ENCODE measurements at regions not wholly inside any gene's neighbourhood (a gene's known extent, or its start where the extent isn't known, plus 50 kb on each side); places are given as distances from the start of the nearest gene placed in this dataset.
A peak's percentile ranks its signal among the peaks of the same experiment; 100 is the strongest.
"Not testable (repeated sequence)": the region's sequence is repeated elsewhere in the genome, so short reads cannot be mapped to it uniquely, and the experiment has no call there.

- Histone ChIP-seq H3K36me3 (ENCODE audit: control insufficient read depth, insufficient read depth, low read length) (no peaks in the 10 kb centered on the region), H3K9ac (ENCODE audit: low read length) (no peak overlapping the region), H3K27me3 (ENCODE audit: control insufficient read depth, insufficient read depth, low read length) (no peaks in the 10 kb centered on the region), H3K4me3 (ENCODE audit: low read length) (no peak overlapping the region), H3K4me1 (ENCODE audit: control insufficient read depth, insufficient read depth, low read length) (peaks cover 30% of the 10 kb centered on the region), H3K27ac (ENCODE audit: low read depth, low read length) (no peak overlapping the region)
Measured at GRCh38 chr3:177356113-177356512, 158.8 kb upstream of the TBL1XR1 start.

- H3K4me3 ChIP-seq (ENCODE audit: low read length), result no peak overlapping the region
- H3K27ac ChIP-seq (ENCODE audit: low read depth, low read length), result peak overlapping the region; percentile 90
- no peaks in the 10 kb centered on the region for H3K27me3 ChIP-seq (ENCODE audit: control insufficient read depth, insufficient read depth, low read length)
- no peaks in the 10 kb centered on the region for H3K36me3 ChIP-seq (ENCODE audit: control insufficient read depth, insufficient read depth, low read length)
- H3K9ac ChIP-seq (ENCODE audit: low read length), result no peak overlapping the region
- peaks cover 37% of the 10 kb centered on the region for H3K4me1 ChIP-seq (ENCODE audit: control insufficient read depth, insufficient read depth, low read length)
Measured at GRCh38 chr3:177356952-177357351, 159.7 kb upstream of the TBL1XR1 start.

DNA sequence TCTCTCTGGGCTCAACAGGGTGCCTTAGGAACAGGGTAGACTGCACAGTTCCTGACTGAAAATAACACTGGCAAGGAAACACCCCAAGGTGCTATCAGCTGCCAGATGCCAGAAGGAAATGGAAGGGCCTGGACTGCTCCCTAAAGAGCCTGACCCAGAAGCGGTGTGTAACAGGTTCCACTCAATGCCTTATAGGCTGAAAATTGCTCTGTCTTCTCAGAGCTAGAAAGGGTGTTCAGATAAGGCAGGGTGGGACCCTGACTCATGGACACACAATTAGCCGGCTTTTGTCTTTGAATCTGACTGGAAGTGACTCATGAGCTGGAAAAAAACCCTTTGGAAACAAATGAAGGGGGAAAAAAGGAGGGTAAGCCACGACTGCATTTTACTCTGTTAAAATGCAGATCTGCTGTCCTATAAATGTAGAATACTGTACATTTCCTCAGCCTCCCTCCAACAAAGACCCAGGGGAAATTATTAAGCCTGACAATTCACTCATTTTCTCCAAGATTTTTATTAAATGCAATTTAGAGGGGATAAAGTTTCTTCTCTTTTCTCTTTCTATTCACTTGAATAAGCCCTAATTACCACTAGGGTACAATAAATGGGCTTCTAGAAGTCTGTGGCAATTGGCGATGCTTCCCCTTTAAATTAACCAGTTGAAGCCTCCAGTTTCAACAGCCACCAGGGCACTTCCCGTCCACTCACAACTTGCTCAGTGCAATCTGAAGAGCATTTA, 160.2 kb upstream of the TBL1XR1 start:
- Histone ChIP-seq H3K4me1 (ENCODE audit: control insufficient read depth, insufficient read depth, low read length) (peaks cover 41% of the 10 kb centered on the region), H3K4me3 (ENCODE audit: low read length) (no peak overlapping the region), H3K36me3 (ENCODE audit: control insufficient read depth, insufficient read depth, low read length) (no peaks in the 10 kb centered on the region), H3K27me3 (ENCODE audit: control insufficient read depth, insufficient read depth, low read length) (no peaks in the 10 kb centered on the region), H3K9ac (ENCODE audit: low read length) (no peak overlapping the region), H3K27ac (ENCODE audit: low read depth, low read length) (peak overlapping the region; percentile 90)

- Histone ChIP-seq H3K9ac (ENCODE audit: low read length) (peak overlapping the region; percentile 2), H3K4me1 (ENCODE audit: control insufficient read depth, insufficient read depth, low read length) (peaks cover 47% of the 10 kb centered on the region), H3K36me3 (ENCODE audit: control insufficient read depth, insufficient read depth, low read length) (no peaks in the 10 kb centered on the region), H3K4me3 (ENCODE audit: low read length) (peak overlapping the region; percentile 68), H3K27ac (ENCODE audit: low read depth, low read length) (peak overlapping the region; percentile 90), H3K27me3 (ENCODE audit: control insufficient read depth, insufficient read depth, low read length) (no peaks in the 10 kb centered on the region)
Measured at GRCh38 chr3:177358091-177358976, 161.1 kb upstream of the TBL1XR1 start.

DNA sequence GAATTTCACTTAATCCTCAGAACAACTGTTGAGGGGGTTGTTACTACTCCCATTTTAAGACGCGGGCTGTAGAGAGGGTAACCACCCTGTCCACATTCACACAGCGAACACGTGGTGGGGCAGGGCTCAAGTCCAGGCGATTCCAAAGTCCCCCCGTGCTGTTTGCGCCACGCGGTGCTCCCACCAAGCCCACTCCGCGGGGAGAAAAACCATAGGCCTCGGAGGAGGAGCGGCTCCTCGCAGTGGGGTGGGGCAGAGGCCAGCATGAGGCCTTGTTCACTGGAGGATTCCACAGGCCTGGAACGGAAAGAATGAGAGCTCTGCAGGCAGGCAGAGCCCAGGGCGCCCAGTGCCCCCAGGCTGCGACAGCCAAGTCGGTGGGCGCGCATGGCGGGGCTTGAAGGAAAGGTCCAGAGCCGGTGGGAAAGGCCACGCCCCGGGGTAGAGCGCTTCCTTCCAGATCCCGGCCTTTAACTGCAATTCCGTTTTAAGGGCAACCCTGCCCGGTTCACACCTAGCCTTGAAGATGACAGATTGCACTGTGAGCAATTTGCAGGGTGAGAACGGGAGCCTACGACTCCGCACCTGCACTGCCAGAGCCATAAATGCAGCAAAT, 161.8 kb upstream of the TBL1XR1 start:
- Histone ChIP-seq H3K4me3 (ENCODE audit: low read length) (peak overlapping the region; percentile 68), H3K27me3 (ENCODE audit: control insufficient read depth, insufficient read depth, low read length) (no peaks in the 10 kb centered on the region), H3K9ac (ENCODE audit: low read length) (no peak overlapping the region), H3K4me1 (ENCODE audit: control insufficient read depth, insufficient read depth, low read length) (peaks cover 48% of the 10 kb centered on the region), H3K27ac (ENCODE audit: low read depth, low read length) (peak overlapping the region; percentile 90), H3K36me3 (ENCODE audit: control insufficient read depth, insufficient read depth, low read length) (no peaks in the 10 kb centered on the region)

GRCh38 chr3:177359593-177360357, 162.5 kb upstream of the TBL1XR1 start:
- Histone ChIP-seq H3K9ac (ENCODE audit: low read length) (peak overlapping the region; percentile 51), H3K4me1 (ENCODE audit: control insufficient read depth, insufficient read depth, low read length) (peaks cover 48% of the 10 kb centered on the region), H3K4me3 (ENCODE audit: low read length) (peak overlapping the region; percentile 77)

GRCh38 chr3:177361081-177361938, 164.0 kb upstream of the TBL1XR1 start:
- Histone ChIP-seq H3K4me3 (ENCODE audit: low read length) (no peak overlapping the region), H3K4me1 (ENCODE audit: control insufficient read depth, insufficient read depth, low read length) (peaks cover 48% of the 10 kb centered on the region), H3K27ac (ENCODE audit: low read depth, low read length) (peak overlapping the region; percentile 95), H3K9ac (ENCODE audit: low read length) (no peak overlapping the region), H3K36me3 (ENCODE audit: control insufficient read depth, insufficient read depth, low read length) (no peaks in the 10 kb centered on the region), H3K27me3 (ENCODE audit: control insufficient read depth, insufficient read depth, low read length) (no peaks in the 10 kb centered on the region)

More at GRCh38 chr3:177359593-177360357, 162.5 kb upstream of the TBL1XR1 start:
- Histone ChIP-seq H3K36me3 (ENCODE audit: control insufficient read depth, insufficient read depth, low read length) (no peaks in the 10 kb centered on the region), H3K27me3 (ENCODE audit: control insufficient read depth, insufficient read depth, low read length) (no peaks in the 10 kb centered on the region), H3K27ac (ENCODE audit: low read depth, low read length) (peak overlapping the region; percentile 95)

- no peaks in the 10 kb centered on the region for H3K36me3 ChIP-seq (ENCODE audit: control insufficient read depth, insufficient read depth, low read length)
- H3K4me1 ChIP-seq (ENCODE audit: control insufficient read depth, insufficient read depth, low read length), result peaks cover 41% of the 10 kb centered on the region
- H3K27ac ChIP-seq (ENCODE audit: low read depth, low read length), result peak overlapping the region; percentile 58
- no peak overlapping the region for H3K9ac ChIP-seq (ENCODE audit: low read length)
- no peak overlapping the region for H3K4me3 ChIP-seq (ENCODE audit: low read length)
- no peaks in the 10 kb centered on the region for H3K27me3 ChIP-seq (ENCODE audit: control insufficient read depth, insufficient read depth, low read length)
Measured at GRCh38 chr3:177362626-177363025, 165.3 kb upstream of the TBL1XR1 start.

DNA sequence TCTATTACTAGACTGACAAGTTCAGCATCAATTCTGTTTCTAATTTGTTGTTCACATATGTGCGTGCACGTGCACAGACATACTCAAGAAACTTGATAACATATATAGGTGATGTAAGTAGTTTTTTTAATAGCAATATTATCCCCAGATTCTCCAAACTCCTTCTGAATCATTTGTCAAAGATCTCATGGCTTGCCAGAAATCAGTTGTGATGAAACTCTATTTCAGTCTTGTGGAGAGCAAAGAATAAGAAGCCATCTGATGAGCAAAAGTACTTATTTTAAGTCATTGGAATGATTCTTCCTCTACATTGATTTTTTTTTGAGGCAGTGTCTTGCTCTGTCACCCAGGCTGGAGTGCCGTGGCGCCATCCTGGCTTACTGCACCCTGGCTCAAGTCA, 167.0 kb upstream of the TBL1XR1 start:
- Histone ChIP-seq H3K27me3 (ENCODE audit: control insufficient read depth, insufficient read depth, low read length) (no peaks in the 10 kb centered on the region), H3K9ac (ENCODE audit: low read length) (no peak overlapping the region), H3K27ac (ENCODE audit: low read depth, low read length) (no peak overlapping the region), H3K36me3 (ENCODE audit: control insufficient read depth, insufficient read depth, low read length) (no peaks in the 10 kb centered on the region), H3K4me3 (ENCODE audit: low read length) (no peak overlapping the region), H3K4me1 (ENCODE audit: control insufficient read depth, insufficient read depth, low read length) (peaks cover 29% of the 10 kb centered on the region)

GRCh38 chr3:177365294-177365693, 168.0 kb upstream of the TBL1XR1 start:
- H3K27ac ChIP-seq (ENCODE audit: low read depth, low read length); H3K27me3 ChIP-seq (ENCODE audit: control insufficient read depth, insufficient read depth, low read length); H3K9ac ChIP-seq (ENCODE audit: low read length); H3K4me3 ChIP-seq (ENCODE audit: low read length); H3K36me3 ChIP-seq (ENCODE audit: control insufficient read depth, insufficient read depth, low read length): not testable (repeated sequence)
- peaks cover 25% of the 10 kb centered on the region for H3K4me1 ChIP-seq (ENCODE audit: control insufficient read depth, insufficient read depth, low read length)

- Histone ChIP-seq H3K27me3 (ENCODE audit: control insufficient read depth, insufficient read depth, low read length) (no peaks in the 10 kb centered on the region), H3K4me1 (ENCODE audit: control insufficient read depth, insufficient read depth, low read length) (peaks cover 4% of the 10 kb centered on the region), H3K4me3 (ENCODE audit: low read length) (no peak overlapping the region), H3K27ac (ENCODE audit: low read depth, low read length) (no peak overlapping the region), H3K9ac (ENCODE audit: low read length) (no peak overlapping the region), H3K36me3 (ENCODE audit: control insufficient read depth, insufficient read depth, low read length) (no peaks in the 10 kb centered on the region)
Measured at GRCh38 chr3:177367788-177368187, 170.5 kb upstream of the TBL1XR1 start.

Measured in rectal smooth muscle tissue (tissue), 1 donor.